ENCODE measurements at regions not wholly inside any gene's neighbourhood (a gene's known extent, or its start where the extent isn't known, plus 50 kb on each side); places are given as distances from the start of the nearest gene placed in this dataset.

- WGBS, 2 donors: 87 to 91% methylated on average over 5 of the region's 5 CpGs
- TF ChIP-seq POLR2A (IDR thresholded peaks at IDR 0.05): no peak
- TF ChIP-seq, protein P1, sequence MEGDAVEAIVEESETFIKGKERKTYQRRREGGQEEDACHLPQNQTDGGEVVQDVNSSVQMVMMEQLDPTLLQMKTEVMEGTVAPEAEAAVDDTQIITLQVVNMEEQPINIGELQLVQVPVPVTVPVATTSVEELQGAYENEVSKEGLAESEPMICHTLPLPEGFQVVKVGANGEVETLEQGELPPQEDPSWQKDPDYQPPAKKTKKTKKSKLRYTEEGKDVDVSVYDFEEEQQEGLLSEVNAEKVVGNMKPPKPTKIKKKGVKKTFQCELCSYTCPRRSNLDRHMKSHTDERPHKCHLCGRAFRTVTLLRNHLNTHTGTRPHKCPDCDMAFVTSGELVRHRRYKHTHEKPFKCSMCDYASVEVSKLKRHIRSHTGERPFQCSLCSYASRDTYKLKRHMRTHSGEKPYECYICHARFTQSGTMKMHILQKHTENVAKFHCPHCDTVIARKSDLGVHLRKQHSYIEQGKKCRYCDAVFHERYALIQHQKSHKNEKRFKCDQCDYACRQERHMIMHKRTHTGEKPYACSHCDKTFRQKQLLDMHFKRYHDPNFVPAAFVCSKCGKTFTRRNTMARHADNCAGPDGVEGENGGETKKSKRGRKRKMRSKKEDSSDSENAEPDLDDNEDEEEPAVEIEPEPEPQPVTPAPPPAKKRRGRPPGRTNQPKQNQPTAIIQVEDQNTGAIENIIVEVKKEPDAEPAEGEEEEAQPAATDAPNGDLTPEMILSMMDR (IDR thresholded peaks at IDR 0.05): no peak
- H3K4me3 ChIP-seq (ENCODE audit: low read depth, poor library complexity, severe bottlenecking): no peak overlapping the region
- intact Hi-C loops (cut with DNase I; ENCODE audit: low total_unique reads): no loop called here
- DNase-seq (ENCODE audit: low spot score in 2 of 2): no peak
Observed at GRCh38 chr11:92779746-92780145, 189.7 kb upstream of the MTNR1B start.

DNA sequence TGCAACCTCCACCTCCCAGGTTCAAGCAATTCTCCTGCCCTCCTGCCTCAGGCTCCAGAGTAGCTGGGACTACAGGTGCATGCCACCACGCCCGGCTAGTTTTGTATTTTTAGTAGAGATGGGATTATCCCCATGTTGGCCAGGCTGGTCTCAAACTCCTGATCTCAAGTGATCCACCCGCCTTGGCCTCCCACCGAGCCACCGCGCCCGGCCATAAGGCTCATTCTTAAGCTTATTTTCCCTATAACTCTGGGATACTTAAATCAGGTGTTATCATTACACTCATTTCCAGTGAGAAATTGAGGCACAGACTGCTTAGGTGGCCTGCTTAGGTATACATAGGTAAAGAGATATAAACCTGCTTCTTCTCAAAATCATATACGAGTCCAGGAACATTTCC lies 188.3 kb upstream of the MTNR1B start:
- 92 to 95% methylated on average over 8 of the region's 8 CpGs for WGBS, 2 donors
- TF ChIP-seq, protein P1 (IDR thresholded peaks at IDR 0.05): no peak
- H3K4me3 ChIP-seq (ENCODE audit: low read depth, poor library complexity, severe bottlenecking): no peak overlapping the region
- intact Hi-C loops (cut with DNase I; ENCODE audit: low total_unique reads): no loop called here
- DNase-seq (ENCODE audit: low spot score in 2 of 2): no peak

- TF ChIP-seq POLR2A (IDR thresholded peaks at IDR 0.05): no peak
- TF ChIP-seq, protein P1 (IDR thresholded peaks at IDR 0.05): no peak
- intact Hi-C loops (cut with DNase I; ENCODE audit: low total_unique reads): no loop called here
- no peak for DNase-seq (ENCODE audit: low spot score in 2 of 2)
- WGBS, 2 donors: 78 to 79% methylated on average over 5 of the region's 5 CpGs
- H3K4me3 ChIP-seq (ENCODE audit: low read depth, poor library complexity, severe bottlenecking): no peak overlapping the region
Observed at GRCh38 chr11:92782806-92783205, 186.6 kb upstream of the MTNR1B start.

- 56 to 58% methylated on average over 6 of the region's 6 CpGs for WGBS, 2 donors
- no peak for TF ChIP-seq POLR2A (IDR thresholded peaks at IDR 0.05)
- TF ChIP-seq, protein P1 (IDR thresholded peaks at IDR 0.05): no peak
- intact Hi-C loops (cut with DNase I; ENCODE audit: low total_unique reads): no loop called here
- no peak overlapping the region for H3K4me3 ChIP-seq (ENCODE audit: low read depth, poor library complexity, severe bottlenecking)
- DNase-seq (ENCODE audit: low spot score in 2 of 2): no peak
Observed at GRCh38 chr11:92784331-92784730, 185.1 kb upstream of the MTNR1B start.

DNA sequence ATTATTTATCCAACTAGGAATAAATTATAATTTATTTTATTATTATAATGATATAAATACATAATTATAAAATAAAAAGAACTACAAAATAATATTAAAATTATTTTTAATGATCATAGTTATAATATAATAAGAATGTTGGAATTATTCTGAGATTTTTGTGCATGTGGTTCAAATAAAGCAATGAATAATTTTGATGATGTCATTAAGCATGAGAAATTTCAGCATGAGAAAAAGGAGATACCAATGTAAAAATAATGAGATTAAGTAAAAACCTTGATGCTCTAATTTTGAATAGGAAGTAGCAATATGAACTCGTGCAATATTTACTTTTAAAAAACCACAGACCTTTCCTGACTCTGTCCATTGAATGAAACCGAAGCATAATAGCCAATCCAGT lies 181.8 kb upstream of the MTNR1B start:
- 75 to 80% methylated on average over 2 of the region's 2 CpGs for WGBS, 2 donors
- H3K4me3 ChIP-seq (ENCODE audit: low read depth, poor library complexity, severe bottlenecking): no peak overlapping the region
- no peak for DNase-seq (ENCODE audit: low spot score in 2 of 2)
- intact Hi-C loops (cut with DNase I; ENCODE audit: low total_unique reads): no loop called here
- no peak for TF ChIP-seq POLR2A (IDR thresholded peaks at IDR 0.05)
- TF ChIP-seq, protein P1 (IDR thresholded peaks at IDR 0.05): no peak

DNA sequence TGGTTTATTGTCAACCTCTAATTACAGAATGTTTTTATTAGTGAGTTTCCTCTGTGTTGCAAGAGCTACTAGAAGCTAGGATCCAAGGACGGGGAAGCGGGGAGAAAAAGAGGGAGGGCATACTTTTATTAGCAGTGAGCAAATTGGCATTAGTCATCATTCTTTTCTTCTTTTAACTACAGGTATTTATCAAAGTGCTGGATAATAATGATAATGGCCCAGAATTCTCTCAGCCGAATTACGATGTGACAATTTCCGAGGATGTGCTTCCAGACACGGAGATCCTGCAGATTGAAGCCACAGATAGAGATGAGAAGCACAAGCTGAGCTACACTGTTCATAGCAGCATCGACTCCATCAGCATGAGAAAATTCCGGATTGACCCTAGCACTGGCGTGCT lies 179.7 kb upstream of the MTNR1B start:
- no peak for TF ChIP-seq POLR2A (IDR thresholded peaks at IDR 0.05)
- TF ChIP-seq, protein P1 (IDR thresholded peaks at IDR 0.05): no peak
- intact Hi-C loops (cut with DNase I; ENCODE audit: low total_unique reads): no loop called here
- 83 to 86% methylated on average over 9 of the region's 9 CpGs for WGBS, 2 donors
- H3K4me3 ChIP-seq (ENCODE audit: low read depth, poor library complexity, severe bottlenecking): no peak overlapping the region
- no peak for DNase-seq (ENCODE audit: low spot score in 2 of 2)
